ENCODE measurements at regions not wholly inside any gene's neighbourhood (a gene's known extent, or its start where the extent isn't known, plus 50 kb on each side); places are given as distances from the start of the nearest gene placed in this dataset.
"Not testable (repeated sequence)": the region's sequence is repeated elsewhere in the genome, so short reads cannot be mapped to it uniquely, and the experiment has no call there.

- TF ChIP-seq POLR2AphosphoS5 (IDR thresholded peaks at IDR 0.05; ENCODE audit: low read depth, low read length) (no peak), TAF1 (IDR thresholded peaks at IDR 0.05; ENCODE audit: borderline replicate concordance, low read depth, low read length) (no peak), POLR2A (IDR thresholded peaks at IDR 0.05; ENCODE audit: low read depth, low read length) (no peak)
- DNase-seq (ENCODE audit: insufficient read length), result no peak
- no peak for FAIRE-seq
These were observed 177.2 kb downstream of the POLR2M start for GRCh38 chr15:57883701-57884100.

GRCh38 chr15:57884936-57885335 is 178.4 kb downstream of the POLR2M start:
- TF ChIP-seq TAF1 (IDR thresholded peaks at IDR 0.05; ENCODE audit: borderline replicate concordance, low read depth, low read length), result no peak
- TF ChIP-seq POLR2AphosphoS5 (IDR thresholded peaks at IDR 0.05; ENCODE audit: low read depth, low read length), result no peak
- TF ChIP-seq POLR2A (IDR thresholded peaks at IDR 0.05; ENCODE audit: low read depth, low read length), result no peak
- FAIRE-seq, result no peak
- DNase-seq (ENCODE audit: insufficient read length), result no peak

DNA sequence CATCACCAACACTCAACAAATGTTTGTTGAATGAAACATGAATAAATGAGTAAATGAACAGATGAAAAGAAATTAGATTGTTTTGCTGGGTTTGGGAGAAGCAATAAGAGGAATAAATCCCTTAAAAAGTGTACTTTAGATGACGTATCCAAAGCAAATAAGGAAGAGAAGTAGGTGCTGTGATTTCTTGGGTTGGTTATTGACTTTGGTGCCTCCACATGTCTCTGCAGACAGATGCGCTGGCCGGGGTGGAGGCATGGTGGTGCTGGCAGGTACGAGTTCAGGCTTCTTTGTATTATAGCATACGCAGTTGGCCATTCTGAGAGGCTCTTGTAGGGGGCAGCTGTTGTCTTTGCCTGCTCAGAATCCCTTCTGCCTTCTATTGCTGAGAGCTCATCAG is 178.9 kb downstream of the POLR2M start:
- TF ChIP-seq TAF1 (IDR thresholded peaks at IDR 0.05; ENCODE audit: borderline replicate concordance, low read depth, low read length) (no peak), POLR2AphosphoS5 (IDR thresholded peaks at IDR 0.05; ENCODE audit: low read depth, low read length) (no peak), POLR2A (IDR thresholded peaks at IDR 0.05; ENCODE audit: low read depth, low read length) (no peak)
- DNase-seq (ENCODE audit: insufficient read length) (no peak), FAIRE-seq (no peak)

DNA sequence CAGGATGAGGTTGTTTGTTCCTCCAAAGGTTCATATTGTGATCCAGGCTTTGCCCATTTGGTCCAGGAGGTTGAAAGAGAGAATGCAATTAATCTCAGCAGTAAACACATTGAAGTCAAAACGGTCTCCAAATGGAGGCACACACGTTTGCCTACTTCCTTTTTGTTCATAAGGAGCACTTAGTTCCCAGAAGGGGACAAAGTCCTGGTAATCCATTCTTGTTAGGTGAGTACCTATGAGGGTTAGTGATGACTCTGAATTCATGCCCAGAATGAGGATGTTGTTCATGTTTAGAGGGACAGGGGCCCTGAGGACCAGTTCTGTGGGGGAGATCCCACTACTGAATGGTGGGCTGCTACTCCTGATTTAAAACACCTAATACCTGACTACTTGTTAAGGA is 177.7 kb downstream of the ALDH1A2 start:
- no peak for TF ChIP-seq POLR2A (IDR thresholded peaks at IDR 0.05; ENCODE audit: low read depth, low read length)
- no peak for TF ChIP-seq POLR2AphosphoS5 (IDR thresholded peaks at IDR 0.05; ENCODE audit: low read depth, low read length)
- no peak for TF ChIP-seq TAF1 (IDR thresholded peaks at IDR 0.05; ENCODE audit: borderline replicate concordance, low read depth, low read length)
- FAIRE-seq (no peak), DNase-seq (ENCODE audit: insufficient read length) (no peak)

DNA sequence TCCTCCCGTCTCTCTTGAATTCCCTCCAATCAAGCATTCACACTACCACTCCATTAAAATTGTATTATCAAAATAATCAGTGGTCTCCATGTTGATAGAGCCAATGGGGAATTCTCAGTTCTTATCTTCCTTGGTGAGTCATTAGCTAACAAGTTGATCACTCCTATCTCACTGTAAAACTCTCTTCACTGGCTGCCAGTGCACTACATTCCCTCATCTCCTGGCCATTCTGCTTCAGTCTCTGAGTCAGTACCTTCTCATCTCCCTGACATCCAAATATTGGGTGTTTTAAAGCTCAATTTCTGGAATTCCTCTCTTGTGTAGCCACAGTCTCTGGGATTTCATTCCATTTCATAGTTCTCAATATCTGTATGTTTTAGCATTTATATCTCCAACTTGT is 175.2 kb downstream of the ALDH1A2 start:
- DNase-seq (ENCODE audit: insufficient read length) (no peak), FAIRE-seq (no peak)
- TF ChIP-seq TAF1 (IDR thresholded peaks at IDR 0.05; ENCODE audit: borderline replicate concordance, low read depth, low read length) (no peak), POLR2A (IDR thresholded peaks at IDR 0.05; ENCODE audit: low read depth, low read length) (no peak), POLR2AphosphoS5 (IDR thresholded peaks at IDR 0.05; ENCODE audit: low read depth, low read length) (no peak)

- FAIRE-seq (no peak), DNase-seq (ENCODE audit: insufficient read length) (no peak)
- TF ChIP-seq POLR2A (IDR thresholded peaks at IDR 0.05; ENCODE audit: low read depth, low read length) (no peak), POLR2AphosphoS5 (IDR thresholded peaks at IDR 0.05; ENCODE audit: low read depth, low read length) (no peak), TAF1 (IDR thresholded peaks at IDR 0.05; ENCODE audit: borderline replicate concordance, low read depth, low read length) (no peak)
These were observed 174.6 kb downstream of the ALDH1A2 start for GRCh38 chr15:57890878-57891277.

GRCh38 chr15:57892181-57892580 is 173.3 kb downstream of the ALDH1A2 start:
- no peak for TF ChIP-seq TAF1 (IDR thresholded peaks at IDR 0.05; ENCODE audit: borderline replicate concordance, low read depth, low read length)
- no peak for TF ChIP-seq POLR2AphosphoS5 (IDR thresholded peaks at IDR 0.05; ENCODE audit: low read depth, low read length)
- no peak for TF ChIP-seq POLR2A (IDR thresholded peaks at IDR 0.05; ENCODE audit: low read depth, low read length)
- no peak for DNase-seq (ENCODE audit: insufficient read length)
- no peak for FAIRE-seq

DNA sequence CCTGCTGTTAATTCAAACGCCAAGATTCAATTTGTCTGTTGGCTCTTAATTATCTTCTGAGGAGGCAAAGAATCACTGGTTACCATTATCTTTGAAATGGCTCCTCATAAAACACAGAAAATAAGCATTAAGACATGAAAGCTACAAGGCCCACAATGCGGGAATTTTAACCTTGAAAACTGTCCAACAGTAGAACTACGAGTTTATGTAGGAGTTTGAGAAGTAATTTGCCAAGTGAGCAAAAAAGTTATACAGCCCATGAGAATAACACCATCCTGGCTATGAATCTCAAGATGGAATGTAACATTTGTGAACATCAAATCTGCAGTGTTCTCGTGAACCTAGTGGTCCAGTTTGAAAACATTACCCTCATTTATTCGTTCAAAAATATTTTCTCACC is 172.5 kb downstream of the ALDH1A2 start:
- DNase-seq (ENCODE audit: insufficient read length) (no peak), FAIRE-seq (no peak)
- TF ChIP-seq POLR2AphosphoS5 (IDR thresholded peaks at IDR 0.05; ENCODE audit: low read depth, low read length) (no peak), POLR2A (IDR thresholded peaks at IDR 0.05; ENCODE audit: low read depth, low read length) (no peak), TAF1 (IDR thresholded peaks at IDR 0.05; ENCODE audit: borderline replicate concordance, low read depth, low read length) (no peak)

GRCh38 chr15:57895291-57895690 is 170.2 kb downstream of the ALDH1A2 start:
- no peak for DNase-seq (ENCODE audit: insufficient read length)
- TF ChIP-seq TAF1 (IDR thresholded peaks at IDR 0.05; ENCODE audit: borderline replicate concordance, low read depth, low read length), result no peak
- TF ChIP-seq POLR2A (IDR thresholded peaks at IDR 0.05; ENCODE audit: low read depth, low read length), result no peak
- TF ChIP-seq POLR2AphosphoS5 (IDR thresholded peaks at IDR 0.05; ENCODE audit: low read depth, low read length), result no peak
- FAIRE-seq, result no peak

GRCh38 chr15:57896114-57896513 is 169.4 kb downstream of the ALDH1A2 start:
- DNase-seq (ENCODE audit: insufficient read length) (no peak), FAIRE-seq (no peak)
- no peak for TF ChIP-seq TAF1 (IDR thresholded peaks at IDR 0.05; ENCODE audit: borderline replicate concordance, low read depth, low read length)
- TF ChIP-seq POLR2AphosphoS5 (IDR thresholded peaks at IDR 0.05; ENCODE audit: low read depth, low read length), result no peak
- TF ChIP-seq POLR2A (IDR thresholded peaks at IDR 0.05; ENCODE audit: low read depth, low read length), result no peak

DNA sequence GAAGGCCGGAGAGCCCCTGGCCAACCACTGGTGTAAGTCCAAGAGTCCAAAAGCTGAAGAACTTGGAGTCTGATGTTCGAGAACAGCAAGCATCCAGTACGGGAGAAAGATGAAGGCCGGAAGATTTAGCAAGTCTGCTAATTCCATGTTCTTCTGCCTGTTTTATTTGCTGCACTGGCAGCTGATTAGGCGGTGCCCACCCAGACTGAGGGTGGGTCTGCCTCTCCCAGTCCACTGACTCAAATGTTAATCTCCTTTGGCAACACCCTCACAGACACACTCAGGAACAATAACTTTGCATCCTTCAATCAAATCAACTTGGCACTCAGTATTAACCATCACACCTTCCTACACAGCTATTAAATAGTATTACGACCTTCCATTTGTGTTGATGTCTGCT is 168.6 kb downstream of the ALDH1A2 start:
- not testable (repeated sequence) for DNase-seq (ENCODE audit: insufficient read length); FAIRE-seq

GRCh38 chr15:57897870-57898269 is 167.6 kb downstream of the ALDH1A2 start:
- FAIRE-seq (no peak), DNase-seq (ENCODE audit: insufficient read length) (no peak)
- TF ChIP-seq TAF1 (IDR thresholded peaks at IDR 0.05; ENCODE audit: borderline replicate concordance, low read depth, low read length) (no peak), POLR2A (IDR thresholded peaks at IDR 0.05; ENCODE audit: low read depth, low read length) (no peak), POLR2AphosphoS5 (IDR thresholded peaks at IDR 0.05; ENCODE audit: low read depth, low read length) (no peak)

DNA sequence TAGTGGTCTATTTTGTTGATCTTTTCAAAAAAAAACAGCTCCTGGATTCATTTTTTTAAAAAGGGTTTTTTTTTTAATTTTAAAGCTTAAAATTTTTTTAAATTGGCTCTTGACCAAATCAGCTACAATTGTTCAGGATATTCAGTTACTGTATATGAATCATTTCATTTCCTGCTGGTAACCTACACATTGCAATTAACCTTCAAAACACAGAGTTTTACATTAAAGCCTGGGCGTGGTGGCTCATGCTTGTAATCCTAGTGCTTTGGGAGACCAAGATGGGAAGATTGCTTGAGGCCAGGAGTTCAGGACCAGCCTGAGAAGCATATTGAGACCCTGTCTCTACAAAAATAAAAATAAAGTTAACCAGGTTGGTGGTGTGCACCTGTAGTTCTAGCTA is 163.4 kb downstream of the ALDH1A2 start:
- FAIRE-seq, result no peak
- no peak for DNase-seq (ENCODE audit: insufficient read length)
- TF ChIP-seq TAF1 (IDR thresholded peaks at IDR 0.05; ENCODE audit: borderline replicate concordance, low read depth, low read length) (no peak), POLR2A (IDR thresholded peaks at IDR 0.05; ENCODE audit: low read depth, low read length) (no peak), POLR2AphosphoS5 (IDR thresholded peaks at IDR 0.05; ENCODE audit: low read depth, low read length) (no peak)
